ENCODE measurements at regions not wholly inside any gene's neighbourhood (a gene's known extent, or its start where the extent isn't known, plus 50 kb on each side); places are given as distances from the start of the nearest gene placed in this dataset.

GRCh38 chr19:29021232-29021916, 191.6 kb downstream of the UQCRFS1 start:
- intact Hi-C loops (cut with micrococcal nuclease; ENCODE audit: unreplicated experiment) = no loop called here
- no TSS peak for BruUV-seq (replicated peaks)
- TF ChIP-seq CTCF (conservative IDR thresholded peaks at IDR 0.05; ENCODE audit: low read depth, low read length) = no peak
- TF ChIP-seq EZH2 (IDR thresholded peaks at IDR 0.05; ENCODE audit: borderline replicate concordance, low read depth, low read length, poor library complexity, severe bottlenecking) = no peak
- Histone ChIP-seq H3K4me1 (ENCODE audit: insufficient read depth, low read length, poor library complexity, severe bottlenecking) (no peaks in the 10 kb centered on the region), H3K27ac (ENCODE audit: low read depth, low read length, poor library complexity, severe bottlenecking) (no peak overlapping the region), H3K36me3 (ENCODE audit: insufficient read depth, low read length, poor library complexity, severe bottlenecking) (no peaks in the 10 kb centered on the region), H3K9me3 (ENCODE audit: low read depth, low read length, poor library complexity, severe bottlenecking) (peaks cover 22% of the 10 kb centered on the region), H3K27me3 (replicated peaks; ENCODE audit: insufficient read depth, low read depth, low read length, poor library complexity) (no peaks in the 10 kb centered on the region), H3K4me3 (ENCODE audit: low read depth, low read length, poor library complexity, severe bottlenecking) (no peak overlapping the region)
- POLR2A ChIA-PET (ENCODE audit: low non-redundant PET) = no interaction called here
- CTCF ChIA-PET = no interaction called here
- DNase-seq (ENCODE audit: low spot score) = no peak

GRCh38 chr19:29019403-29019802, 193.5 kb downstream of the UQCRFS1 start:
- no peak for DNase-seq (ENCODE audit: low spot score)
- intact Hi-C loops (cut with micrococcal nuclease; ENCODE audit: unreplicated experiment) = no loop called here
- no TSS peak for BruUV-seq (replicated peaks)
- Histone ChIP-seq H3K27ac (ENCODE audit: low read depth, low read length, poor library complexity, severe bottlenecking) (no peak overlapping the region), H3K36me3 (ENCODE audit: insufficient read depth, low read length, poor library complexity, severe bottlenecking) (no peaks in the 10 kb centered on the region), H3K27me3 (replicated peaks; ENCODE audit: insufficient read depth, low read depth, low read length, poor library complexity) (no peaks in the 10 kb centered on the region), H3K4me1 (ENCODE audit: insufficient read depth, low read length, poor library complexity, severe bottlenecking) (no peaks in the 10 kb centered on the region), H3K4me3 (ENCODE audit: low read depth, low read length, poor library complexity, severe bottlenecking) (no peak overlapping the region), H3K9me3 (ENCODE audit: low read depth, low read length, poor library complexity, severe bottlenecking) (peaks cover 22% of the 10 kb centered on the region)
- ChIA-PET CTCF (no interaction called here), POLR2A (ENCODE audit: low non-redundant PET) (no interaction called here)
- TF ChIP-seq CTCF (conservative IDR thresholded peaks at IDR 0.05; ENCODE audit: low read depth, low read length) = no peak
- no peak for TF ChIP-seq EZH2 (IDR thresholded peaks at IDR 0.05; ENCODE audit: borderline replicate concordance, low read depth, low read length, poor library complexity, severe bottlenecking)

GRCh38 chr19:29018542-29018941, 194.4 kb downstream of the UQCRFS1 start:
- no peaks in the 10 kb centered on the region for H3K27me3 ChIP-seq (replicated peaks; ENCODE audit: insufficient read depth, low read depth, low read length, poor library complexity)

More at GRCh38 chr19:29018542-29018941, 194.4 kb downstream of the UQCRFS1 start:
- no peak for DNase-seq (ENCODE audit: low spot score)
- intact Hi-C loops (cut with micrococcal nuclease; ENCODE audit: unreplicated experiment) = no loop called here
- CTCF ChIA-PET = no interaction called here
- no peak overlapping the region for H3K4me3 ChIP-seq (ENCODE audit: low read depth, low read length, poor library complexity, severe bottlenecking)
- no TSS peak for BruUV-seq (replicated peaks)
- H3K9me3 ChIP-seq (ENCODE audit: low read depth, low read length, poor library complexity, severe bottlenecking) = peaks cover 22% of the 10 kb centered on the region
- POLR2A ChIA-PET (ENCODE audit: low non-redundant PET) = no interaction called here
- TF ChIP-seq EZH2 (IDR thresholded peaks at IDR 0.05; ENCODE audit: borderline replicate concordance, low read depth, low read length, poor library complexity, severe bottlenecking) = no peak
- TF ChIP-seq CTCF (conservative IDR thresholded peaks at IDR 0.05; ENCODE audit: low read depth, low read length) = no peak
- H3K27ac ChIP-seq (ENCODE audit: low read depth, low read length, poor library complexity, severe bottlenecking) = no peak overlapping the region
- H3K4me1 ChIP-seq (ENCODE audit: insufficient read depth, low read length, poor library complexity, severe bottlenecking) = no peaks in the 10 kb centered on the region
- H3K36me3 ChIP-seq (ENCODE audit: insufficient read depth, low read length, poor library complexity, severe bottlenecking) = no peaks in the 10 kb centered on the region
